Calu3 (cell line): ENCODE measurements at regions not wholly inside any gene's neighbourhood (a gene's known extent, or its start where the extent isn't known, plus 50 kb on each side); places are given as distances from the start of the nearest gene placed in this dataset.

Experiments
- BruUV-seq: library from RNA; stranded (reverse); fragments of 400-500 nt; replicated peaks from 2 replicates; lab custom pipeline; 2021; lab: Mats Ljungman, UMichigan
- CTCF ChIA-PET: fragments of 300-600 bp; sonication (Branson Sonifier 250); formaldehyde crosslinking; loops from one replicate; lab custom pipeline; 2022; ENCODE audit warnings: antibody characterized with exemption; lab: Charles Lee
- DNase-seq: peaks from one replicate; pipeline ENCODE4 v3.0.0; 2022
- H3K27ac Mint-ChIP-seq: one replicate; pipeline ENCODE4 v1.8.0; 2022; ENCODE audit warnings: mixed read lengths; ENCODE audit not compliant: unreplicated experiment
- H3K27me3 Mint-ChIP-seq: one replicate; pipeline ENCODE4 v1.8.0; 2022; ENCODE audit warnings: mixed read lengths; ENCODE audit not compliant: unreplicated experiment
- H3K36me3 Mint-ChIP-seq: one replicate; pipeline ENCODE4 v1.8.0; 2022; ENCODE audit warnings: mild to moderate bottlenecking, moderate library complexity, mixed read lengths; ENCODE audit not compliant: insufficient read depth, unreplicated experiment
- H3K4me1 Mint-ChIP-seq: one replicate; pipeline ENCODE4 v1.8.0; 2022; ENCODE audit warnings: mild to moderate bottlenecking, low read depth, mixed read lengths; ENCODE audit not compliant: unreplicated experiment
- H3K4me3 Mint-ChIP-seq: one replicate; pipeline ENCODE4 v1.8.0; 2022; ENCODE audit warnings: mild to moderate bottlenecking, low read depth, moderate library complexity, mixed read lengths; ENCODE audit not compliant: unreplicated experiment
- H3K9me3 Mint-ChIP-seq: one replicate; pipeline ENCODE4 v1.8.0; 2022; ENCODE audit warnings: low read depth, mixed read lengths; ENCODE audit not compliant: unreplicated experiment
- CTCF ChIP-seq: fragments of 200-600 bp; IDR thresholded peaks from one replicate; pipeline ENCODE4 v1.8.0; 2022; ENCODE audit warnings: antibody characterized with exemption; ENCODE audit not compliant: unreplicated experiment
- intact Hi-C: fragments of 100-400 bp; cut with micrococcal nuclease; formaldehyde crosslinking; loops from one replicate; pipeline ENCODE4 v1.10.0; 2022; ENCODE audit not compliant: unreplicated experiment

GRCh38 chr13:53405616-53406015 is 377.0 kb downstream of the OLFM4 start:
- CTCF ChIA-PET: no interaction called here

GRCh38 chr13:53408306-53408705 is 379.7 kb downstream of the OLFM4 start:
- BruUV-seq: no TSS peak
- H3K9me3 Mint-ChIP-seq: peaks cover 5% of the 10 kb centered on the region
- no peaks in the 10 kb centered on the region for H3K27me3 Mint-ChIP-seq
- no peak for TF ChIP-seq CTCF
- CTCF ChIA-PET: no interaction called here
- no peaks in the 10 kb centered on the region for H3K36me3 Mint-ChIP-seq
- intact Hi-C loops: no loop called here
- H3K4me3 Mint-ChIP-seq: no peak overlapping the region
- no peak for DNase-seq
- H3K27ac Mint-ChIP-seq: no peak overlapping the region
- no peaks in the 10 kb centered on the region for H3K4me1 Mint-ChIP-seq

More at GRCh38 chr13:53405616-53406015, 377.0 kb downstream of the OLFM4 start:
- no peak overlapping the region for H3K27ac Mint-ChIP-seq
- no peaks in the 10 kb centered on the region for H3K9me3 Mint-ChIP-seq
- H3K36me3 Mint-ChIP-seq: no peaks in the 10 kb centered on the region
- intact Hi-C loops: no loop called here
- BruUV-seq: no TSS peak
- no peaks in the 10 kb centered on the region for H3K4me1 Mint-ChIP-seq
- TF ChIP-seq CTCF: no peak
- H3K27me3 Mint-ChIP-seq: no peaks in the 10 kb centered on the region
- no peak overlapping the region for H3K4me3 Mint-ChIP-seq
- no peak for DNase-seq

GRCh38 chr13:53408847-53409568 is 380.4 kb downstream of the OLFM4 start:
- Mint-ChIP-seq H3K27me3 (no peaks in the 10 kb centered on the region), H3K4me3 (no peak overlapping the region), H3K27ac (no peak overlapping the region), H3K4me1 (no peaks in the 10 kb centered on the region), H3K36me3 (no peaks in the 10 kb centered on the region), H3K9me3 (peaks cover 8% of the 10 kb centered on the region)
- TF ChIP-seq CTCF: no peak
- CTCF ChIA-PET: no interaction called here
- intact Hi-C loops: no loop called here
- DNase-seq: no peak
- no TSS peak for BruUV-seq

- no peak for DNase-seq
- intact Hi-C loops: no loop called here
- no peak for TF ChIP-seq CTCF
- Mint-ChIP-seq H3K9me3 (peaks cover 8% of the 10 kb centered on the region), H3K27me3 (no peaks in the 10 kb centered on the region), H3K27ac (no peak overlapping the region), H3K4me1 (no peaks in the 10 kb centered on the region), H3K4me3 (no peak overlapping the region), H3K36me3 (no peaks in the 10 kb centered on the region)
- BruUV-seq: no TSS peak
- CTCF ChIA-PET: no interaction called here
These were observed 382.9 kb downstream of the OLFM4 start for GRCh38 chr13:53411463-53411862.
